Endodermal cell (in vitro differentiated cells): ENCODE measurements at regions not wholly inside any gene's neighbourhood (a gene's known extent, or its start where the extent isn't known, plus 50 kb on each side); places are given as distances from the start of the nearest gene placed in this dataset.

ENCODE experiments used
- DNase-seq: peaks from one replicate; pipeline ENCODE4 v3.0.0-alpha.2; 2017
- H3K27ac ChIP-seq: 2 replicates; pipeline ENCODE4 v1.5.1; 2013; ENCODE audit warnings: mild to moderate bottlenecking, low read depth, low read length, moderate library complexity
- H3K27me3 ChIP-seq: 2 replicates; pipeline ENCODE4 v1.6.1; 2013; ENCODE audit warnings: mild to moderate bottlenecking, low read length, moderate library complexity; ENCODE audit not compliant: insufficient read depth, control insufficient read depth, poor library complexity, severe bottlenecking
- H3K36me3 ChIP-seq: 2 replicates; pipeline ENCODE4 v1.7.0; 2013; ENCODE audit warnings: mild to moderate bottlenecking, low read length, moderate library complexity; ENCODE audit not compliant: control insufficient read depth, insufficient read depth
- H3K4me1 ChIP-seq: one replicate; pipeline ENCODE4 v1.7.0; 2013; ENCODE audit warnings: low read length; ENCODE audit not compliant: control insufficient read depth, insufficient read depth
- H3K4me3 ChIP-seq: 2 replicates; pipeline ENCODE4 v1.5.1; 2013; ENCODE audit warnings: mild to moderate bottlenecking, low read length, moderate library complexity
- H3K9ac ChIP-seq: 2 replicates; pipeline ENCODE4 v1.6.1; 2013; ENCODE audit warnings: mild to moderate bottlenecking, low read length, moderate library complexity; ENCODE audit not compliant: poor library complexity, severe bottlenecking; ENCODE audit errors: extremely low read depth
- H3K9me3 ChIP-seq: 2 replicates; pipeline ENCODE4 v1.6.1; 2013; ENCODE audit warnings: mild to moderate bottlenecking, low read length, moderate library complexity; ENCODE audit not compliant: control insufficient read depth
- H3K27ac Mint-ChIP-seq: 2 replicates; pipeline ENCODE4 v1.8.0; 2020; ENCODE audit warnings: mixed read lengths
- H3K27me3 Mint-ChIP-seq: 2 replicates; pipeline ENCODE4 v1.8.0; 2021; ENCODE audit warnings: mild to moderate bottlenecking, mixed read lengths; ENCODE audit not compliant: insufficient read depth
- H3K36me3 Mint-ChIP-seq: 2 replicates; pipeline ENCODE4 v1.8.0; 2020; ENCODE audit warnings: low read depth, mixed read lengths
- H3K4me1 Mint-ChIP-seq: 2 replicates; pipeline ENCODE4 v1.8.0; 2020; ENCODE audit warnings: mixed read lengths
- H3K4me3 Mint-ChIP-seq: 2 replicates; pipeline ENCODE4 v1.8.0; 2020; ENCODE audit warnings: mild to moderate bottlenecking, moderate library complexity, mixed read lengths
- H3K9me3 Mint-ChIP-seq: 2 replicates; pipeline ENCODE4 v1.8.0; 2020; ENCODE audit warnings: mild to moderate bottlenecking, mixed read lengths
- CTCF ChIP-seq: fragments of 200-600 bp; sonication (generic); conservative IDR thresholded peaks from 2 replicates; pipeline ENCODE4 v1.5.0; 2021; ENCODE audit warnings: antibody characterized with exemption, mild to moderate bottlenecking
- WGBS, 2 experiments: methylation state at CpG; one replicate each; pipeline versions ENCODE4 v1.1.5 to v1.1.7; 2013; ENCODE audit warnings: missing lambda C conversion rate in 2 of 2, mixed read lengths in 1 of 2; ENCODE audit not compliant: insufficient coverage in 1 of 2, insufficient read length in 1 of 2; 5-methylcytosine and 5-hydroxymethylcytosine counted together

- no peak for DNase-seq
- no peak overlapping the region for H3K9ac ChIP-seq
Observed at GRCh38 chr6:105624021-105624420, 221.1 kb upstream of the PREP start.

GRCh38 chr6:105622226-105622625 lies 219.3 kb upstream of the PREP start:
- no peaks in the 10 kb centered on the region for H3K36me3 Mint-ChIP-seq
- no peaks in the 10 kb centered on the region for H3K27me3 ChIP-seq
- peaks cover 20% of the 10 kb centered on the region for H3K4me1 Mint-ChIP-seq
- no peak overlapping the region for H3K27ac ChIP-seq
- no peak overlapping the region for H3K4me3 Mint-ChIP-seq
- WGBS, 2 experiments, result 90 to 93% methylated on average over 3 of the region's 3 CpGs
- no peaks in the 10 kb centered on the region for H3K27me3 Mint-ChIP-seq
- H3K27ac Mint-ChIP-seq, result no peak overlapping the region
- H3K9ac ChIP-seq, result no peak overlapping the region
- peaks cover 7% of the 10 kb centered on the region for H3K4me1 ChIP-seq
- no peak for DNase-seq
- no peaks in the 10 kb centered on the region for H3K36me3 ChIP-seq
- peak overlapping the region; percentile 63 for H3K4me3 ChIP-seq
- H3K9me3 ChIP-seq, result no peaks in the 10 kb centered on the region
- H3K9me3 Mint-ChIP-seq, result no peaks in the 10 kb centered on the region
- TF ChIP-seq CTCF, result no peak

More at GRCh38 chr6:105624021-105624420, 221.1 kb upstream of the PREP start:
- no peak for TF ChIP-seq CTCF
- Mint-ChIP-seq H3K9me3 (no peaks in the 10 kb centered on the region), H3K27ac (no peak overlapping the region), H3K4me1 (peaks cover 20% of the 10 kb centered on the region), H3K4me3 (no peak overlapping the region), H3K27me3 (no peaks in the 10 kb centered on the region), H3K36me3 (no peaks in the 10 kb centered on the region)
- peaks cover 7% of the 10 kb centered on the region for H3K4me1 ChIP-seq
- no peaks in the 10 kb centered on the region for H3K27me3 ChIP-seq
- WGBS, 2 experiments, result 88 to 100% methylated on average over 1 to 3 of the region's 3 CpGs
- H3K4me3 ChIP-seq, result no peak overlapping the region
- no peaks in the 10 kb centered on the region for H3K36me3 ChIP-seq
- no peaks in the 10 kb centered on the region for H3K9me3 ChIP-seq
- H3K27ac ChIP-seq, result no peak overlapping the region

GRCh38 chr6:105621564-105622175 lies 218.8 kb upstream of the PREP start:
- Histone ChIP-seq H3K27ac (no peak overlapping the region), H3K9ac (no peak overlapping the region), H3K4me3 (no peak overlapping the region), H3K36me3 (no peaks in the 10 kb centered on the region), H3K4me1 (peaks cover 7% of the 10 kb centered on the region), H3K27me3 (no peaks in the 10 kb centered on the region), H3K9me3 (no peaks in the 10 kb centered on the region)
- Mint-ChIP-seq H3K9me3 (no peaks in the 10 kb centered on the region), H3K4me3 (no peak overlapping the region), H3K27ac (no peak overlapping the region), H3K36me3 (no peaks in the 10 kb centered on the region), H3K4me1 (peaks cover 20% of the 10 kb centered on the region), H3K27me3 (no peaks in the 10 kb centered on the region)
- 98 to 100% methylated on average over 4 to 6 of the region's 6 CpGs for WGBS, 2 experiments
- no peak for TF ChIP-seq CTCF
- DNase-seq, result no peak
